ENCODE measurements at regions not wholly inside any gene's neighbourhood (a gene's known extent, or its start where the extent isn't known, plus 50 kb on each side); places are given as distances from the start of the nearest gene placed in this dataset.

- intact Hi-C loops (cut with DNase I, micrococcal nuclease) = no loop called here
- Histone ChIP-seq H3K9me3 (peaks cover 24% of the 10 kb centered on the region), H3K4me1 (ENCODE audit: low read depth) (no peaks in the 10 kb centered on the region), H3K36me3 (ENCODE audit: low read depth) (no peaks in the 10 kb centered on the region), H3K4me3 (no peak overlapping the region)
- no peak for ATAC-seq
- TF ChIP-seq, protein P1, sequence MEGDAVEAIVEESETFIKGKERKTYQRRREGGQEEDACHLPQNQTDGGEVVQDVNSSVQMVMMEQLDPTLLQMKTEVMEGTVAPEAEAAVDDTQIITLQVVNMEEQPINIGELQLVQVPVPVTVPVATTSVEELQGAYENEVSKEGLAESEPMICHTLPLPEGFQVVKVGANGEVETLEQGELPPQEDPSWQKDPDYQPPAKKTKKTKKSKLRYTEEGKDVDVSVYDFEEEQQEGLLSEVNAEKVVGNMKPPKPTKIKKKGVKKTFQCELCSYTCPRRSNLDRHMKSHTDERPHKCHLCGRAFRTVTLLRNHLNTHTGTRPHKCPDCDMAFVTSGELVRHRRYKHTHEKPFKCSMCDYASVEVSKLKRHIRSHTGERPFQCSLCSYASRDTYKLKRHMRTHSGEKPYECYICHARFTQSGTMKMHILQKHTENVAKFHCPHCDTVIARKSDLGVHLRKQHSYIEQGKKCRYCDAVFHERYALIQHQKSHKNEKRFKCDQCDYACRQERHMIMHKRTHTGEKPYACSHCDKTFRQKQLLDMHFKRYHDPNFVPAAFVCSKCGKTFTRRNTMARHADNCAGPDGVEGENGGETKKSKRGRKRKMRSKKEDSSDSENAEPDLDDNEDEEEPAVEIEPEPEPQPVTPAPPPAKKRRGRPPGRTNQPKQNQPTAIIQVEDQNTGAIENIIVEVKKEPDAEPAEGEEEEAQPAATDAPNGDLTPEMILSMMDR (IDR thresholded peaks at IDR 0.05) = no peak
- no peak for DNase-seq
Observed at GRCh38 chr2:2590841-2591541, 259.9 kb upstream of the MYT1L start.

GRCh38 chr2:2590141-2590540 lies 259.1 kb upstream of the MYT1L start:
- ATAC-seq = no peak
- H3K4me3 ChIP-seq = no peak overlapping the region
- H3K4me1 ChIP-seq (ENCODE audit: low read depth) = no peaks in the 10 kb centered on the region
- no peak for DNase-seq
- H3K9me3 ChIP-seq = peaks cover 24% of the 10 kb centered on the region
- intact Hi-C loops (cut with DNase I, micrococcal nuclease) = no loop called here
- TF ChIP-seq, protein P1 (IDR thresholded peaks at IDR 0.05) = no peak
- no peaks in the 10 kb centered on the region for H3K36me3 ChIP-seq (ENCODE audit: low read depth)

- DNase-seq (no peak), ATAC-seq (no peak)
- intact Hi-C loops (cut with DNase I, micrococcal nuclease) = no loop called here
- Histone ChIP-seq H3K9me3 (peaks cover 24% of the 10 kb centered on the region), H3K4me3 (no peak overlapping the region), H3K36me3 (ENCODE audit: low read depth) (no peaks in the 10 kb centered on the region), H3K4me1 (ENCODE audit: low read depth) (no peaks in the 10 kb centered on the region)
- TF ChIP-seq, protein P1 (IDR thresholded peaks at IDR 0.05) = no peak
Observed at GRCh38 chr2:2588777-2589176, 257.7 kb upstream of the MYT1L start.

GRCh38 chr2:2587354-2587753 lies 256.3 kb upstream of the MYT1L start:
- intact Hi-C loops (cut with DNase I, micrococcal nuclease) = no loop called here
- Histone ChIP-seq H3K36me3 (ENCODE audit: low read depth) (no peaks in the 10 kb centered on the region), H3K4me1 (ENCODE audit: low read depth) (no peaks in the 10 kb centered on the region), H3K9me3 (peaks cover 30% of the 10 kb centered on the region), H3K4me3 (no peak overlapping the region)
- DNase-seq (no peak), ATAC-seq (no peak)
- TF ChIP-seq, protein P1 (IDR thresholded peaks at IDR 0.05) = no peak

- intact Hi-C loops (cut with DNase I, micrococcal nuclease) = no loop called here
- TF ChIP-seq, protein P1 (IDR thresholded peaks at IDR 0.05) = no peak
Observed at GRCh38 chr2:2586931-2587330, 255.9 kb upstream of the MYT1L start.

More at GRCh38 chr2:2586931-2587330, 255.9 kb upstream of the MYT1L start:
- Histone ChIP-seq H3K4me1 (ENCODE audit: low read depth) (no peaks in the 10 kb centered on the region), H3K9me3 (peaks cover 30% of the 10 kb centered on the region), H3K36me3 (ENCODE audit: low read depth) (no peaks in the 10 kb centered on the region), H3K4me3 (no peak overlapping the region)
- DNase-seq (no peak), ATAC-seq (no peak)

Data from mucosa of descending colon (tissue), 3 donors.